Right lobe of liver (tissue), 6 donors: ENCODE measurements at regions not wholly inside any gene's neighbourhood (a gene's known extent, or its start where the extent isn't known, plus 50 kb on each side); places are given as distances from the start of the nearest gene placed in this dataset.
"Not testable (repeated sequence)": the region's sequence is repeated elsewhere in the genome, so short reads cannot be mapped to it uniquely, and the experiment has no call there.

ENCODE experiments used
- ATAC-seq, 4 donors: fragments of 200-7000 bp; cut with Tn5 transposase; one replicate each; pipeline ENCODE4 v1.9.1; 2020; ENCODE audit warnings: mild to moderate bottlenecking in 4 of 4, moderate library complexity in 4 of 4
- DNase-seq, 3 donors: peaks; one replicate each; pipeline ENCODE4 v3.0.0-alpha.2; 2020
- H3K27ac ChIP-seq, 3 donors: fragments of 200-600 bp; one replicate each; pipeline ENCODE4 v1.8.0; 2022
- H3K27me3 ChIP-seq, 2 donors: fragments of 200-600 bp; one replicate each; pipeline ENCODE4 v1.8.0; 2022
- H3K36me3 ChIP-seq, 4 donors: fragments of 200-600 bp; sonication (generic) in 1 of 4; one replicate each; pipeline versions ENCODE4 v1.5.1 to v1.8.0; 2017 to 2022; ENCODE audit warnings: control low read depth in 1 of 4
- H3K4me1 ChIP-seq, 4 donors: fragments of 200-600 bp; sonication (generic) in 1 of 4; one replicate each; pipeline versions ENCODE4 v1.5.1 to v1.8.0; 2017 to 2022; ENCODE audit warnings: control low read depth in 1 of 4
- H3K4me3 ChIP-seq, 3 donors: fragments of 200-600 bp; one replicate each; pipeline ENCODE4 v1.8.0; 2022
- H3K9me3 ChIP-seq, 4 donors: fragments of 200-600 bp; sonication (generic) in 1 of 4; one replicate each; pipeline versions ENCODE4 v1.5.1 to v1.8.0; 2017 to 2022; ENCODE audit warnings: control low read depth in 1 of 4
- CTCF ChIP-seq, 4 donors: fragments of 200-600 bp in 3 of 4; fragments of 450-650 bp in 1 of 4; IDR thresholded peaks; one replicate each; pipeline versions ENCODE4 v1.5.1 to v1.8.0; 2016 to 2022; ENCODE audit warnings: antibody characterized with exemption in 4 of 4, mild to moderate bottlenecking in 2 of 4
- POLR2A ChIP-seq: fragments of 450-650 bp; IDR thresholded peaks from one replicate; pipeline ENCODE4 v1.6.1; 2017; ENCODE audit warnings: antibody characterized with exemption, mild to moderate bottlenecking
- WGBS: methylation state at CpG from one replicate; pipeline ENCODE4 v1.1.6; 2018; ENCODE audit warnings: low coverage, low lambda C conversion rate; ENCODE audit not compliant: insufficient coverage; ENCODE audit errors: missing lambda C conversion rate; 5-methylcytosine and 5-hydroxymethylcytosine counted together
- intact Hi-C, 2 donors: fragments of 100-400 bp; cut with DNase I; formaldehyde crosslinking; loops; one replicate each; pipeline versions ENCODE4 v1.11.2 to v1.14.1; 2022
- donor health status: DM: no; HTN: yes; CAD: no.
- donor health status: DM: no; HTN: no; CAD: no.
- donor health status: DM: no; HTN: no; CAD: no.
- donor health status: DM: no; HTN: yes; CAD: no.
- donor health status: DM: no; HTN: yes; CAD: no.

GRCh38 chr12:124646385-124647230 lies 79.2 kb upstream of the NCOR2 start:
- WGBS = 49% methylated on average over 9 of the region's 34 CpGs
- DNase-seq (no peak), ATAC-seq (peak in 2 of 4 donors; percentile 32 to 42)
- H3K4me3 ChIP-seq = no peak overlapping the region
- no peak for TF ChIP-seq CTCF (IDR thresholded peaks at IDR 0.05)
- TF ChIP-seq POLR2A = no peak
- H3K36me3 ChIP-seq = no peaks in the 10 kb centered on the region
- intact Hi-C loops = no loop called here
- no peaks in the 10 kb centered on the region for H3K9me3 ChIP-seq
- peaks cover 0 to 3% (median 0%) of the 10 kb centered on the region in 4 donors for H3K4me1 ChIP-seq
- H3K27me3 ChIP-seq = no peaks in the 10 kb centered on the region
- no peak overlapping the region for H3K27ac ChIP-seq

GRCh38 chr12:124645530-124646244 lies 78.3 kb upstream of the NCOR2 start:
- Histone ChIP-seq H3K27ac (no peak overlapping the region), H3K36me3 (no peaks in the 10 kb centered on the region), H3K4me1 (peaks cover 0 to 3% (median 0%) of the 10 kb centered on the region in 4 donors), H3K9me3 (no peaks in the 10 kb centered on the region), H3K27me3 (no peaks in the 10 kb centered on the region), H3K4me3 (no peak overlapping the region)
- WGBS = 64% methylated on average over 11 of the region's 18 CpGs
- intact Hi-C loops = no loop called here
- no peak for TF ChIP-seq CTCF (IDR thresholded peaks at IDR 0.05)
- TF ChIP-seq POLR2A = no peak
- ATAC-seq = no peak
- DNase-seq = no peak

GRCh38 chr12:124643768-124644167 lies 76.4 kb upstream of the NCOR2 start:
- H3K27me3 ChIP-seq, H3K4me3 ChIP-seq, DNase-seq, H3K9me3 ChIP-seq, intact Hi-C loops, ATAC-seq, H3K4me1 ChIP-seq, H3K36me3 ChIP-seq, H3K27ac ChIP-seq: not testable (repeated sequence)
- WGBS = 94% methylated on average over 6 of the region's 6 CpGs

GRCh38 chr12:124642105-124642504 lies 74.7 kb upstream of the NCOR2 start:
- H3K27ac ChIP-seq = no peak overlapping the region
- no peaks in the 10 kb centered on the region for H3K27me3 ChIP-seq
- no peaks in the 10 kb centered on the region for H3K9me3 ChIP-seq
- 80% methylated on average over 3 of the region's 8 CpGs for WGBS
- no peak overlapping the region for H3K4me3 ChIP-seq
- intact Hi-C loops = no loop called here
- no peaks in the 10 kb centered on the region for H3K4me1 ChIP-seq
- H3K36me3 ChIP-seq = no peaks in the 10 kb centered on the region
- TF ChIP-seq CTCF (IDR thresholded peaks at IDR 0.05) = no peak
- no peak for TF ChIP-seq POLR2A
- ATAC-seq (no peak), DNase-seq (no peak)

GRCh38 chr12:124641591-124641990 lies 74.2 kb upstream of the NCOR2 start:
- TF ChIP-seq POLR2A = no peak
- no peak for TF ChIP-seq CTCF (IDR thresholded peaks at IDR 0.05)
- 71% methylated on average over 4 of the region's 6 CpGs for WGBS
- H3K27ac ChIP-seq = no peak overlapping the region
- ATAC-seq (no peak), DNase-seq (no peak)
- no peaks in the 10 kb centered on the region for H3K36me3 ChIP-seq
- no peaks in the 10 kb centered on the region for H3K4me1 ChIP-seq
- intact Hi-C loops = no loop called here
- no peaks in the 10 kb centered on the region for H3K27me3 ChIP-seq
- H3K9me3 ChIP-seq = no peaks in the 10 kb centered on the region
- H3K4me3 ChIP-seq = no peak overlapping the region
